Neuron (in vitro differentiated cells): ENCODE measurements at regions not wholly inside any gene's neighbourhood (a gene's known extent, or its start where the extent isn't known, plus 50 kb on each side); places are given as distances from the start of the nearest gene placed in this dataset.
"Not testable (repeated sequence)": the region's sequence is repeated elsewhere in the genome, so short reads cannot be mapped to it uniquely, and the experiment has no call there.

ENCODE experiments used
- H2AFZ ChIP-seq: one replicate; pipeline ENCODE4 v1.6.1; 2013; ENCODE audit warnings: low read depth, mild to moderate bottlenecking, inconsistent platforms, low read length, moderate library complexity
- H3K27me3 ChIP-seq: one replicate; pipeline ENCODE4 v1.6.1; 2013; ENCODE audit warnings: low read length; ENCODE audit not compliant: insufficient read depth
- H3K36me3 ChIP-seq: one replicate; pipeline ENCODE4 v1.6.1; 2013; ENCODE audit warnings: low read length; ENCODE audit not compliant: insufficient read depth
- H3K4me1 ChIP-seq: one replicate; pipeline ENCODE4 v1.6.1; 2013; ENCODE audit warnings: low read length; ENCODE audit not compliant: insufficient read depth
- H3K4me3 ChIP-seq: 2 replicates; pipeline ENCODE4 v1.5.1; 2013; ENCODE audit warnings: mild to moderate bottlenecking, low read length, moderate library complexity
- H3K9me3 ChIP-seq: one replicate; pipeline ENCODE4 v1.6.1; 2013; ENCODE audit warnings: low read length

GRCh38 chr11:82046778-82047177 lies 686.9 kb downstream of the FAM181B start:
- Histone ChIP-seq H3K27me3 (no peaks in the 10 kb centered on the region), H3K4me3 (no peak overlapping the region), H3K9me3 (no peaks in the 10 kb centered on the region), H3K4me1 (no peaks in the 10 kb centered on the region), H2AFZ (no peak overlapping the region), H3K36me3 (no peaks in the 10 kb centered on the region)

GRCh38 chr11:82045748-82046457 lies 687.8 kb downstream of the FAM181B start:
- no peaks in the 10 kb centered on the region for H3K27me3 ChIP-seq
- H3K9me3 ChIP-seq: no peaks in the 10 kb centered on the region
- H2AFZ ChIP-seq: no peak overlapping the region
- H3K4me3 ChIP-seq: no peak overlapping the region
- H3K4me1 ChIP-seq: no peaks in the 10 kb centered on the region
- no peaks in the 10 kb centered on the region for H3K36me3 ChIP-seq

- Histone ChIP-seq H3K4me1 (no peaks in the 10 kb centered on the region), H3K27me3 (no peaks in the 10 kb centered on the region), H3K36me3 (no peaks in the 10 kb centered on the region), H3K9me3 (no peaks in the 10 kb centered on the region), H2AFZ (no peak overlapping the region), H3K4me3 (no peak overlapping the region)
Measured at GRCh38 chr11:82043316-82043715, 690.3 kb downstream of the FAM181B start.

DNA sequence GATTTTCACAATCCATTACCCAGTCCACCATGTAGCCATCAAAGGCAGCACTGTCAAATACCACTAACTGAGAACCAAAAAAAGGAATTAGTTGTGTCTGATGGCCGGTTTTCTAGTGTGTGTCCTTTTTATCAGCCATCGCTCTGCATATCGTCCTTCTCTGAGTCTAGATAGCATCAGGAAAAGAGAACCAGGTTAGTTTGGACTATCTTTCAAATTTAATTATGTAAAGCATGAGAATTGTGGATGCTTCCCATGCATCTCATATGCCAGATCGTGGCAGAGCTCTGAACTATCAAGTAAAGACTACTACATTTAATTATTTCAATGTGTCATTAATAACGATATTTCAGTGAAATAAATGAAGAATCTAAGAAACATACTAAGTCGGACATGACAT lies 691.9 kb downstream of the FAM181B start:
- no peaks in the 10 kb centered on the region for H3K36me3 ChIP-seq

DNA sequence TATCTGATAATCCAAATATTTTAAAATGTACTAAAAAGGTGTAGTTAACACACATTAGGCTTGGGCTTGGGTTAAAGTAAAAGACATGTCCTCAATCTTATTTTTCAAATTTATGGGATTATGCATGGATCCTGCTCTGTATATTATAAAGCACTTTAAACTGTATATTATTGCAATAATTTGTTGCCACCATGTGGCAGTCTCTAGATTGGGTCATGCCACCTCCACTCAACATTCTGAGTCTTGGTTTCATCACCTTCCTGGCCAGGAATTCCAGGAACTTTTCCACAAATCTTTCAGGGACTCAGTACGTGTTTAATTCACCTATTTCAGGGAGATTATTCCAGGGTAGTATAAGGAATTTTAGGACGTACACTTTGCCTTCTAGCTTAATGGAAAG lies 695.5 kb downstream of the FAM181B start:
- Histone ChIP-seq H3K27me3 (no peaks in the 10 kb centered on the region), H3K9me3 (no peaks in the 10 kb centered on the region), H2AFZ (no peak overlapping the region), H3K36me3 (no peaks in the 10 kb centered on the region), H3K4me3 (no peak overlapping the region), H3K4me1 (no peaks in the 10 kb centered on the region)

More for the DNA sequence above, 691.9 kb downstream of the FAM181B start:
- H3K4me1 ChIP-seq: no peaks in the 10 kb centered on the region
- H3K27me3 ChIP-seq: no peaks in the 10 kb centered on the region
- H2AFZ ChIP-seq: no peak overlapping the region
- H3K4me3 ChIP-seq: no peak overlapping the region
- no peaks in the 10 kb centered on the region for H3K9me3 ChIP-seq

- no peaks in the 10 kb centered on the region for H3K4me1 ChIP-seq
Measured at GRCh38 chr11:82034527-82034926, 699.1 kb downstream of the FAM181B start.

GRCh38 chr11:82027335-82027734 lies 706.3 kb downstream of the FAM181B start:
- H2AFZ ChIP-seq, H3K4me1 ChIP-seq, H3K4me3 ChIP-seq, H3K9me3 ChIP-seq, H3K36me3 ChIP-seq, H3K27me3 ChIP-seq: not testable (repeated sequence)

More at GRCh38 chr11:82034527-82034926, 699.1 kb downstream of the FAM181B start:
- H3K9me3 ChIP-seq: no peaks in the 10 kb centered on the region
- H3K27me3 ChIP-seq: no peaks in the 10 kb centered on the region
- no peak overlapping the region for H2AFZ ChIP-seq
- H3K36me3 ChIP-seq: no peaks in the 10 kb centered on the region
- no peak overlapping the region for H3K4me3 ChIP-seq

DNA sequence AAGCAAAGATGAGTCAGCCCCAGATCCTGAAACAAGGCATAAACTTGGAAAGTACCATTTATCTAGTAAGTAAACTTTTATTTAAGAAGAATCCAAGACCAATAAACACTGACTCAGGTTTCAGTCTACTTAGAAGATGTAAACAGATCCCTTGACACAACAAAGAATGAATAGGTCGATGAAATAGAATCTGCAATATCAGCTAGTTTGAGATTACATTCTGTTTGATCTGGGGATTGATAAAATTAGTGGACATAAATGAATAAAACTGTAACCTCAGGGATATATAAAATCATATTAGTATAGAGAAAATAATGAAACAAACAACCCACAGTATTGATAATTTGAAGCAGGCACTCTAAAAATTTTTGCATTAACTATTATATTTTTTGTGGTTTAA lies 708.9 kb downstream of the FAM181B start:
- no peaks in the 10 kb centered on the region for H3K36me3 ChIP-seq
- no peak overlapping the region for H3K4me3 ChIP-seq
- H3K4me1 ChIP-seq: no peaks in the 10 kb centered on the region
- no peak overlapping the region for H2AFZ ChIP-seq
- H3K27me3 ChIP-seq: no peaks in the 10 kb centered on the region
- no peaks in the 10 kb centered on the region for H3K9me3 ChIP-seq

DNA sequence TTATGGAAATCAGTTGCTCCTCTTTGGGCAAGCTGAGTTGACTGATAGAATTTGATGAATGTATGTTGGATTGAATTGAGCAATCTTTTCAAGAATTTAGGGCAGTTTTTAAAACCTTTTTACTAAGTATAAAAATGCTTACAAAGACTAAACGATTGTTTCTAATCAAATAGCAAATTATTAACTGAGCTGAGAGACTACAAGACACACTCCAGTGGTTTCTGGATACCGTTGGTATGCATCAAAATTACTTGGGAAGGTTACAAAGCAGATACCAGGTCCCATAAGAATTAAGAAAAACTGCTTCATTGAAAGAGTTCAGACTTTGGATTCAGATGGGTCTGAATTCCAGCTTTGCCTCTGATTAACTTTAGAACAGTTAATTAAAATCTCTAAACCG lies 721.4 kb downstream of the FAM181B start:
- Histone ChIP-seq H2AFZ (no peak overlapping the region), H3K4me1 (no peaks in the 10 kb centered on the region), H3K9me3 (no peaks in the 10 kb centered on the region), H3K27me3 (no peaks in the 10 kb centered on the region), H3K36me3 (no peaks in the 10 kb centered on the region), H3K4me3 (no peak overlapping the region)

- H3K9me3 ChIP-seq: no peaks in the 10 kb centered on the region
- H3K4me1 ChIP-seq: no peaks in the 10 kb centered on the region
- H3K27me3 ChIP-seq: no peaks in the 10 kb centered on the region
Measured at GRCh38 chr11:82009133-82009532, 724.5 kb downstream of the FAM181B start.

DNA sequence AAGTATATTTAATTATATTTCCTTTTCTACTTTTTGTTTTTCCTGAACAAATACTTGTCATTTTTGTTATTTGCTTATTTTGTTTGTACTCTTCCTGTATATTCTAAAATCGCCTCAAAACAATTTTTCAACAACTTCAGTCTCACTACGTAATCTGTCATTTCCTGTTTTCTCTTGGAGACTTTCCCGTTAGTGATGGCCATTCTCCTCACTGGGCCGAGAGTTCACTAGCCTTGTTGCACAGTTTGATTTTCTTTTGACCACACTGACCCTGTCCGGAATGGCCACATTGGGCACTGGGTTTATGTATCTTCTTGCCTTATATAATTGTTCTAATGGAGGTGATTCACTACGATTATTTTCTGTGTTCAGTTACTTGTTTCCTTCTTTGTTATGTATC lies 726.1 kb downstream of the FAM181B start:
- no peak overlapping the region for H3K4me3 ChIP-seq
- no peak overlapping the region for H2AFZ ChIP-seq
- no peaks in the 10 kb centered on the region for H3K4me1 ChIP-seq
- no peaks in the 10 kb centered on the region for H3K36me3 ChIP-seq
- no peaks in the 10 kb centered on the region for H3K27me3 ChIP-seq
- H3K9me3 ChIP-seq: no peaks in the 10 kb centered on the region

More at GRCh38 chr11:82009133-82009532, 724.5 kb downstream of the FAM181B start:
- Histone ChIP-seq H3K36me3 (no peaks in the 10 kb centered on the region), H2AFZ (no peak overlapping the region), H3K4me3 (no peak overlapping the region)

- Histone ChIP-seq H3K4me1 (no peaks in the 10 kb centered on the region), H3K9me3 (no peaks in the 10 kb centered on the region), H2AFZ (no peak overlapping the region), H3K36me3 (no peaks in the 10 kb centered on the region), H3K4me3 (no peak overlapping the region), H3K27me3 (no peaks in the 10 kb centered on the region)
Measured at GRCh38 chr11:82004537-82005213, 729.0 kb downstream of the FAM181B start.

DNA sequence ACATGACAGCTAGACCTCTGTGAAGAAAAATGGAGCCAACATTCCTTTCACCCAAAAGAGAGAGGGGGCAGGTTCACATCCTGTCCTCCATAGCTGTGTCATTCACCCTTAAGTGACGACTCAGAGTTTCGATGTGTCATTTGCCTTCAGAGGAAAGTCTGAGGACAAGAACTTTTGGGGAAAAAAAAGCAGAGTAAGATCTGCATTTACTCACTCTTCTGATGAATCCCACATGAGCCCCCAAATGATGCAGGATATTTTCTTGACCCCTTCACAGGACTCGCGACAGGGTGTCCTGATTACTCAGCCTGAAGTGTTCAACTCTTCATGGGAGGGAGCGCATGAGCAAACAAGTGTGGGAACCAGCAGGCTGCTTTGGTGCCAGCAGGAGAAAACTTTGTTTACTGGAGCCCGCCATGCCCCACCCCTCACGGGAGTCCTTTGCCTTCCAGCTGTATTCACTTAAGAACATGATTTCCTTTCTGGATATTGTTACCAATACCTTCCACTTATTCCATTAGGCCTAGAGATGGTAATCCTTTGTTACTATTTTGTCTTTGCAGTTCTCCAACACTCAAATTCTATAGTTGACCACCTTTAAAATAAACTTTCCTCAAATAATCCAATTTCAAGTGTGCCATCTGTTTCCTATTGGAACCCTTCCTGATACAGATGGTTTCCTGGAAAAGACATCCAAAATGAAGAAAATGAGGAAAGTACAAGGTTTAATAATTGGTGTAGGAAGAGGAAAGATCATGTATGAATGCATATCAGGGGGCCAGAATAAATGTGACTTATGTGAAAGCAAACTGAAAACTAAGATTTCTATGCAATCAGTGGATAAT lies 729.8 kb downstream of the FAM181B start:
- Histone ChIP-seq H3K4me3 (no peak overlapping the region), H3K4me1 (no peaks in the 10 kb centered on the region), H3K36me3 (no peaks in the 10 kb centered on the region), H2AFZ (no peak overlapping the region), H3K9me3 (no peaks in the 10 kb centered on the region), H3K27me3 (no peaks in the 10 kb centered on the region)
